Activated CD4-positive, alpha-beta memory T cell treated with anti-CD3 and anti-CD28 coated beads for 36 hours (primary cell): ENCODE measurements at regions not wholly inside any gene's neighbourhood (a gene's known extent, or its start where the extent isn't known, plus 50 kb on each side); places are given as distances from the start of the nearest gene placed in this dataset.
"Not testable (repeated sequence)": the region's sequence is repeated elsewhere in the genome, so short reads cannot be mapped to it uniquely, and the experiment has no call there.

ENCODE experiments used
- CTCF ChIA-PET: fragments of 350-600 bp; sonication (Branson Sonifier 250); formaldehyde crosslinking; loops from one replicate; lab custom pipeline; 2021; ENCODE audit warnings: antibody characterized with exemption, inconsistent platforms; lab: Charles Lee
- POLR2A ChIA-PET: fragments of 350-600 bp; sonication (Branson Sonifier 250); formaldehyde crosslinking; loops from one replicate; lab custom pipeline; 2021; ENCODE audit warnings: antibody characterized with exemption; lab: Charles Lee
- DNase-seq: peaks from one replicate; pipeline ENCODE4 v3.0.0-alpha.2; 2020
- H3K27ac Mint-ChIP-seq: one replicate; pipeline ENCODE4 v1.8.0; 2021; ENCODE audit warnings: mixed read lengths
- H3K27me3 Mint-ChIP-seq: one replicate; pipeline ENCODE4 v1.8.0; 2021; ENCODE audit warnings: mixed read lengths
- H3K36me3 Mint-ChIP-seq: one replicate; pipeline ENCODE4 v1.8.0; 2021; ENCODE audit warnings: mixed read lengths
- H3K4me1 Mint-ChIP-seq: one replicate; pipeline ENCODE4 v1.8.0; 2021; ENCODE audit warnings: low read depth, mixed read lengths
- H3K4me3 Mint-ChIP-seq: one replicate; pipeline ENCODE4 v1.8.0; 2021; ENCODE audit warnings: mild to moderate bottlenecking, mixed read lengths
- H3K9me3 Mint-ChIP-seq: one replicate; pipeline ENCODE4 v1.8.0; 2021; ENCODE audit warnings: mixed read lengths
- intact Hi-C: fragments of 100-400 bp; cut with micrococcal nuclease; formaldehyde crosslinking; loops from one replicate; pipeline ENCODE4 v1.15.1; 2023

DNA sequence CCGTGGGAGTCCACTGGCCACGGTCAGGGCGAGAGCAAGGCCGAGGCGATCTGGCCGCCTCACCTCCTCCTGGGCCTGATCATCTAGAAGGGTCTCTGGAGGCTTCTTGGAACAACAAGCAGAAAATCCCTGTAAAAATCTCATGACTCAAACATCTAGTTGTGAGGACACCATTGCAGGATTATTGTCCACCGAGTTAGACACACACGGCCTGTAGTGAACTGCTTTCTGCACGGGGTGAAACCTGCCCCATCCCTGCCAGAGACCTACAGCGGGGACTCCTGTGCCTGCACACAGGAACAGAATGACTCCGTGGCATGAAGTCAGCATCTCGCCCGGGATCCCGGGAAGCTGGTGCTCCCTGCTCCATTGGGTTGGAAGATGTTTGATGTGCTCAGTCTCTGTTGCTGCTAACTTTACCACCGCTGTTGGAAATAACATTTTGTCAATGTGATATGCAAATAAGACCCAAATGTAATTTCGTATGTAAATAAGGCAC, 267.0 kb upstream of the TCERG1L start:
- no peaks in the 10 kb centered on the region for H3K27me3 Mint-ChIP-seq
- no peaks in the 10 kb centered on the region for H3K36me3 Mint-ChIP-seq
- no peak for DNase-seq
- POLR2A ChIA-PET: no interaction called here
- H3K4me3 Mint-ChIP-seq: no peak overlapping the region
- no peaks in the 10 kb centered on the region for H3K4me1 Mint-ChIP-seq
- no peak overlapping the region for H3K27ac Mint-ChIP-seq
- intact Hi-C loops: no loop called here
- H3K9me3 Mint-ChIP-seq: no peaks in the 10 kb centered on the region
- CTCF ChIA-PET: no interaction called here

DNA sequence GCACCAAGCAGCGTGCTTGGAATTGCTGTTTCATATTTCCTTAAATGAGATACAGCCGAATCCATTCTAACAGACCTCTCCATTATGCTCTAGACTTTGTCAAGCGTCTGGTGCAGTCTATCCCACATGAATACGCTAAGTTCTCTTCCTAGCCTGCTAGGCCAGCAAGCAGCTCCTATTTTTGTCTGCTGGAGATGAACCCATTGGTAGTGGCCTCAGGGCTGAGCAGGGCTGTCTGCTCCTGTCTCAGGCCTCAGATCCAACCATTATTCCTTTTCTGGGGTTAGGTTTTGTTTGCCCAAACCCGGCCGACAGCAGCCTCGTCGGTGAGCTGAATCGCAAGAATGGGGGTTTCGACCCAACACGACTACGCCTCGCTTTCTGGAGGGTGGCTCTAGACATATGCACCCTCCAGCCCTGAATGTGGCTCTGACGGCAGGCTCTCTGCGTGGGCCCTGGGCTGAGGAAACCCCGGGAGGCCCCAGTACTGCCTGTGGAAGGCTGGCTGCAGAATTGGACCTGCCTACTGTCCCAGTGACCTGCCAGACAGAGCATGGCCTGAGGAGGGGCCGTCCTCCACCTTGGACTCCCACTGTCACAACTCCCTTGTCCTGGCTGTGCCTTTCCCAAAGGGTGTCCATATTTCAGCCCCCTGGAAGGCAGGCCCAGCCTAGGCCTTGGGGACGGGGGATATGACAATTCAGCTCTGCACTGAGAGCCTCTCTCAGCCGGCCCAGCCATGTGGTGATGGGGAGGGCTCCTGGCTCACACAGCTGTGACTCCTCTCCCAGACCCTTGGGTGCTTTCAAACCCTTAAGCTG, 267.9 kb upstream of the TCERG1L start:
- ChIA-PET POLR2A (no interaction called here), CTCF (no interaction called here)
- no peaks in the 10 kb centered on the region for H3K9me3 Mint-ChIP-seq
- H3K27me3 Mint-ChIP-seq: no peaks in the 10 kb centered on the region
- no peaks in the 10 kb centered on the region for H3K4me1 Mint-ChIP-seq
- no peak overlapping the region for H3K27ac Mint-ChIP-seq
- no peak overlapping the region for H3K4me3 Mint-ChIP-seq
- DNase-seq: no peak
- no peaks in the 10 kb centered on the region for H3K36me3 Mint-ChIP-seq
- intact Hi-C loops: no loop called here

DNA sequence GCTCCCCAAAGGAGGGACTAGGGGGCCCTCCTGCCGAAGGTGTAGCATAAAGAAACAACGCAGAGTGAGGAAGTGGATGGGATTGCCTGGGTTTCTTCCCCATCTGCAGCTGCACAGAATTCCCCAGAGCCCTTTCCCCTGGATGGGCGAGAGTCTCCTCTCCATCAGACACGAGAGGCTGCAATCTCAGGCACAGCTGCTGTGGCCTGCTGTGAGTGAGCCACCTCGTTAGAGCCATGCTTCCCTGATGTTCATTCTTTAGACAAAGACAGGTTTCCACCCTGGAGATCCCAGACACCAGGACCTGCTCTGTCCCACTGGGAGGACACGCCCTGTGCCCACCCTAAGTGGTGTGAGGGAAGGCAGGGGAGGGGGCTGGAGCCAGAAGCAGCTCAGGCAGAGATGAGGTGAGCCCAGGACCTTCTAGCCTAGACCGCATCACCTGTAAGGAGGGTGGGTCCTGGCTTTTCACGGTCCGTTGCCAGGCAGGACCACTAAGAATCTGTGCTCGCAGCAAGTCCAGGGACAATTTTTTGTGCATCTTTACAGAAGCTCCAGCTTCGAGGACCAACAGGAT, 268.6 kb upstream of the TCERG1L start:
- intact Hi-C loops: no loop called here
- ChIA-PET CTCF (no interaction called here), POLR2A (no interaction called here)
- no peak for DNase-seq
- Mint-ChIP-seq H3K36me3 (no peaks in the 10 kb centered on the region), H3K4me3 (no peak overlapping the region), H3K27ac (no peak overlapping the region), H3K9me3 (no peaks in the 10 kb centered on the region), H3K27me3 (peaks cover under 1% of the 10 kb centered on the region), H3K4me1 (no peaks in the 10 kb centered on the region)

DNA sequence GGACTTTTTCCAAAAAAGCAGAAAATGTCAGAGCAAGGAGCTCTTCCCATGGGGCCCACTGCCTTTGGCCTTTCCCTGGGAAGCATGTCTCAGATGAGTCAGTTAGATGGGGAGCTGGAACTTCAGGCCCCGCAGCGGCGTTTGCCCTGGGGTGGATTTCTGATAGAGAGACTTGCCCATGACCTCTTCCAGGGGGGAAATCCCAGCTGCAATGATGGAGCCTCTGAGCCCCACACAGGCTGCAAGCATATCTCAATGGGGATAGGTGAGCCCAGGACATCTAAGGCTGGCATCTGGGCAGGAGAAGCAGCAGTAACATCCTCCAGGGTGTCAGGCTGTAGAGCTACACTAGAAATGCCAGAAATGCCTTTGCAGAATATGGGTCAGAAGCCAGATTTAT, 269.2 kb upstream of the TCERG1L start:
- no peak overlapping the region for H3K4me3 Mint-ChIP-seq
- DNase-seq: no peak
- H3K27me3 Mint-ChIP-seq: peaks cover 4% of the 10 kb centered on the region
- no peaks in the 10 kb centered on the region for H3K4me1 Mint-ChIP-seq
- H3K27ac Mint-ChIP-seq: no peak overlapping the region
- intact Hi-C loops: no loop called here
- H3K9me3 Mint-ChIP-seq: no peaks in the 10 kb centered on the region
- H3K36me3 Mint-ChIP-seq: no peaks in the 10 kb centered on the region
- ChIA-PET POLR2A (no interaction called here), CTCF (no interaction called here)

DNA sequence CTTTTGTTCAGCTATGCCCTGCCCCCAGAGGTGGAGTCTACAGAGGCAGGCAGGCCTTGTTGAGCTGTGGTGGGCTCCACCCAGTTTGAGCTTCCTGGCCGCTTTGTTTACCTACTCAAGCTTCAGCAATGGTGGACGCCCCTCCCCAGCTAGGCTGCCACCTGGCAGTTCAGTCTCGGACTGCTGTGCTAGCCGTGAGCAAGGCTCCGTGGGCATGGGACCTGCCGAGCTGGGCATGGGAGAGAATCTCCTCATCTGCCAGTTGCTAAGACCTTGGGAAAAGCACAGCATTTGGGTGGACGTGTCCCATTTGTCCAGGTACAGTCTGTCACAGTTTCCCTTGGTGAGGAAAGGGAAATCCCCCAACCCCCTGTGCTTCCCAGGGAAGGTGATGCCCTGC, 270.0 kb upstream of the TCERG1L start:
- intact Hi-C loops, H3K27me3 Mint-ChIP-seq, H3K4me3 Mint-ChIP-seq, H3K27ac Mint-ChIP-seq, POLR2A ChIA-PET, H3K4me1 Mint-ChIP-seq, H3K36me3 Mint-ChIP-seq, DNase-seq, H3K9me3 Mint-ChIP-seq, CTCF ChIA-PET: not testable (repeated sequence)

DNA sequence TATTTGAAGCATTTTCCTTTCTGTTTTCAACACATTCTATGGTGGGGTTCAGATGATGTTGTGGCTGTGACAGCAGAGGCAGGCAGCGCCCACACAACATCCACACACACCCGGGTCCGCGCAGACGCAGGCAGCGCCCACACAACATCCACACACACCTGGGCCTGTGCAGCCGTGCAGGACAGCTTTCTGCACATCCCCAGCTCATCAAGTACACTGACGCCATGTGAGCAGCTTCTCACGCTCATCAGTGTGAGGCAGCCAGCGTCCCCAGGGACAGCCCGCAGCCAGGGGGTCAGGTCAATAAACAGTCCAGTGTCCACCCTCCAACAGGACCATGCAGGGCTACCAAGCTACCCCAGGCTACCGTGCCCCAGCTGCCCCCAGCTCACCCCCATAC, 272.8 kb upstream of the TCERG1L start:
- H3K4me1 Mint-ChIP-seq: no peaks in the 10 kb centered on the region
- no peak overlapping the region for H3K27ac Mint-ChIP-seq
- H3K27me3 Mint-ChIP-seq: peaks cover 4% of the 10 kb centered on the region
- intact Hi-C loops: no loop called here
- no peaks in the 10 kb centered on the region for H3K9me3 Mint-ChIP-seq
- H3K4me3 Mint-ChIP-seq: no peak overlapping the region
- ChIA-PET POLR2A (no interaction called here), CTCF (no interaction called here)
- H3K36me3 Mint-ChIP-seq: no peaks in the 10 kb centered on the region
- DNase-seq: no peak

DNA sequence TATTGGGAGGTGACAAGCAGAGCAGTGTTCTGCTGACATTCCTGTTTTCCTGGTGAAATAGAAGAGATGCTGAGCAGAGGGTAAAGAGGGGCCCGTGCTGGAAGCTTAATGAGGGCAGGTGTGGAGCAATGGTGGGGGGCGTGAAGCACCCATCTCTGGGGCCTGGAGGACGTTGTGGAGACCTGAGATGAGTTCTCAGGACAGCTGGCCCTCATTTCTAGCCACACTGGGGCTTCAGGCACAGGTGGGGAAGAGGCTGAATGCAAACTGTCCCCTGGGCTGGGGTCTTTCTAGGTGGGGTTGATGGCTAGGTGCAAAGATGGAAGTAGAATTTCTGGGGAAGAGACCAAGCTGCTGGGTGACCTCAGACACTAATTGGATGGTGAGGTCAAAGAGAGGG, 274.2 kb upstream of the TCERG1L start:
- Mint-ChIP-seq H3K4me1 (no peaks in the 10 kb centered on the region), H3K9me3 (no peaks in the 10 kb centered on the region), H3K36me3 (no peaks in the 10 kb centered on the region), H3K27me3 (peaks cover 4% of the 10 kb centered on the region), H3K27ac (no peak overlapping the region), H3K4me3 (no peak overlapping the region)
- POLR2A ChIA-PET: no interaction called here
- intact Hi-C loops: no loop called here
- no peak for DNase-seq
- CTCF ChIA-PET: no interaction called here

DNA sequence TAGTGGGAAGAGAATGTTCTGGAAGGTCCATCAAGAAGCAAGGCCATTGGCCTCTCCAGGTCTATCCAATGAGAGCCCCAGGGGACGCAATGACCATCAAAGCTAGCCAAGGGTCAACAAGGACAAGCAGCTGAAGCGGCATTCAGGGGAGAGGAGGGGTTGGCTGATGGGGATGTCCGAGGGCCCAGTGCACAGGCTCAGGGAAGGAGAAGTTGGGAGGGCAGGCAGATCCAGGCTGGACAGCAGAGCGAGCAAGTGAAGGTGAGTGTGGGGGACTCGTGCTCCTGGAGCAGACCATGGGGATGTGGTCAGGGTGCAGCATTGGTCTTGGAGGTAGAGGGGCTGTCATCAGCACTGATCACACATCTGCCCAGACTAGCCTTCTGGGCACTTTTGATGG, 275.4 kb upstream of the TCERG1L start:
- intact Hi-C loops: no loop called here
- Mint-ChIP-seq H3K4me1 (no peaks in the 10 kb centered on the region), H3K9me3 (peaks cover under 1% of the 10 kb centered on the region), H3K27me3 (peaks cover 4% of the 10 kb centered on the region), H3K36me3 (no peaks in the 10 kb centered on the region), H3K4me3 (no peak overlapping the region), H3K27ac (no peak overlapping the region)
- ChIA-PET POLR2A (no interaction called here), CTCF (no interaction called here)
- no peak for DNase-seq

DNA sequence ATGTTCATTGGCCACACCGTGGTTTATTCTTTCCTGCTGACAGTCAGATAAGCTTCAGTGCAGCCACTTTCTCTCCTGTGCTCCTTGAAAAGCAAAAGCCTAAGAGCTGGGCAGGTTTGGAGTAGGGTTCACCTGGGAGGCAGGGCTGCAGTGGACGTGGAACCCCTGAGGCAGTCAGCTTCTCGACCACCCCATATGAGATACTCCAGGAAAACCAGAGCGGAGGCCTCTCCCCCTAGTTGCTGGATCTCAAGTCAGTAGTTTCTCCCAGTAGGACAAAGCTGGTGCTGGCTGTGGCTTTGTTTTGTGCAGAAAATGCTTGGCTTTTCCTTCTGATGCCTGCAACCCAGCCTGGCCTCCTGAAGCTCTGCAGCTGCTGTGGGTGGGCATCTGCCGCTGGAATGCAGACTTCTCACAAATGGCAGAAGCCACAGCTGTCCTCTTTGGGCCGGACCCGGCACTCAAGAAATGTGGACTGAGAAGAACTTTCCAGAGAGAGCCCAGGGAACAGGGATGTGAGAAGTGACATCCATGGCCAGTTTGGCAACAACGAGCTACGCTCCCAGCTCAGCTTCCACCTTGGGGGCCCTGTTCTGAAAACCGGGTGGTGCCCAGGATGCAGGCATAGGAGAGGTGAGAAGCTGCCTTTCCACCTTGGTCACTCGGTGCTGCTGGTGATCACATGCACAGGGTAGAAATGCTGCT, 276.6 kb upstream of the TCERG1L start:
- DNase-seq: no peak
- Mint-ChIP-seq H3K9me3 (peaks cover 2% of the 10 kb centered on the region), H3K4me1 (no peaks in the 10 kb centered on the region), H3K4me3 (no peak overlapping the region), H3K27ac (no peak overlapping the region), H3K27me3 (peaks cover 4% of the 10 kb centered on the region), H3K36me3 (no peaks in the 10 kb centered on the region)
- POLR2A ChIA-PET: no interaction called here
- intact Hi-C loops: no loop called here
- CTCF ChIA-PET: no interaction called here

DNA sequence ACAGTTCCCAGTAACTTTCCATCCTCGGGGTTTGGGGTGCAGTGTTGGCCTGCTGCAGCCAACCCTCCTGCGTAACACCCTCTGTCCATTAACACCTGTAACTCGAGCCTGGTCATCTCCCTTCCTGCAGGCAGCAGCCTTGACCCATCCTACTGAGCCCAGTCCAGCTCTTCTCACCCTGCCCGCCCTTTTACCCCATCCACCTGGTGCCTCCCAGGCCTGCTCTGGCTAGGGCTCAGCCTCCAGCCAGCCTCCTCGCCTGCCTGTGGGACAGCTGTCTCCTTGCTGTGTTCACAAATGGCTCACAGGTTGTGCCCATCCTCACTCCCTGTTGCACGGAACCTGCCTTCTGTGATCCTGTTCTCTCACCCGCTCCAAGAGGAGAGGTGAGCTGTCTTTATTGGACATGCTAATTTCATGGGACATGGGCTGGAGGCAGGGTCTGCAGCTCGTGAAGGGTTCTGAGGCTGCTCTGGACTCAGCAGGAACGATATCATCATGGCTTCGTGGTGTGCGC, 277.2 kb upstream of the TCERG1L start:
- no peaks in the 10 kb centered on the region for H3K4me1 Mint-ChIP-seq
- ChIA-PET CTCF (no interaction called here), POLR2A (no interaction called here)
- intact Hi-C loops: no loop called here
- no peak overlapping the region for H3K27ac Mint-ChIP-seq
- DNase-seq: no peak
- H3K36me3 Mint-ChIP-seq: no peaks in the 10 kb centered on the region
- H3K9me3 Mint-ChIP-seq: peaks cover 2% of the 10 kb centered on the region
- peaks cover 4% of the 10 kb centered on the region for H3K27me3 Mint-ChIP-seq
- H3K4me3 Mint-ChIP-seq: no peak overlapping the region

DNA sequence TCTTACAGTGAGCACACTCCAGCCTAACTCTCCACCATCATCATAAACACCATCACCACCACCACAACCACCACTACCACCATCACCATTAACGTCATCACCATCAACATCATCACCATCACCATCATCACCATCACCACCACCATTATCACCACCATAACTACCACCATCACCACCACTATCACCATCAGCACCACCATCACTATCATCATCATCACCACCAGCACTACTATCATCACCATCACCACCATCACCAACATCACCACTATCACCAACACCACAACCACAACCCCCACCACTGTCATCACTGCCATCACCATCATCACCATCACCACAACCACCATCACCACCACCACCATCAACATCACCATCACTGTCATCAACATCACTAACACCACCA, 279.0 kb upstream of the TCERG1L start:
- DNase-seq: no peak
- Mint-ChIP-seq H3K4me3 (no peak overlapping the region), H3K27ac (no peak overlapping the region), H3K36me3 (no peaks in the 10 kb centered on the region), H3K4me1 (no peaks in the 10 kb centered on the region), H3K9me3 (peaks cover 2% of the 10 kb centered on the region), H3K27me3 (peaks cover 1% of the 10 kb centered on the region)
- ChIA-PET CTCF (no interaction called here), POLR2A (no interaction called here)
- intact Hi-C loops: no loop called here

DNA sequence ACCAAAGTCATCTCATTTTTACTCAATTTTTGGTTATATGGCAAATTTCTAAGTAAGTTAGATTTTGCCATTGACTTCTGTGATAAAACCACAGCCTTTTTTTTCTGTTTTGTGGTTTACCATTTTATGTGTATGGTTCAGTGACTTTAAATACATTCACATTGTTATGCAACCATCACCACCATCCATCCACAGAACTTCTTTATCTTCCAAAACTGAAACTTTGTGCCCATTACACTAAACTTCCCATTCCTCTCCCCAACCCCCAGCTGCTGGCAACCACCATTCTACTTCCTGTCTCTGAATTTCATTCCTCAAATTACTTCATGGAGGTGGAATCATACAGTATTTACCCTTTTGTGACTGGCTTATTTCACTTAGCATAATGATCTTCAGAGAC, 280.4 kb upstream of the TCERG1L start:
- POLR2A ChIA-PET: no interaction called here
- CTCF ChIA-PET: no interaction called here
- DNase-seq: no peak
- no peaks in the 10 kb centered on the region for H3K27me3 Mint-ChIP-seq
- H3K4me3 Mint-ChIP-seq: no peak overlapping the region
- no peaks in the 10 kb centered on the region for H3K36me3 Mint-ChIP-seq
- H3K9me3 Mint-ChIP-seq: peaks cover 2% of the 10 kb centered on the region
- no peak overlapping the region for H3K27ac Mint-ChIP-seq
- no peaks in the 10 kb centered on the region for H3K4me1 Mint-ChIP-seq
- intact Hi-C loops: no loop called here
